ENCODE measurements at regions not wholly inside any gene's neighbourhood (a gene's known extent, or its start where the extent isn't known, plus 50 kb on each side); places are given as distances from the start of the nearest gene placed in this dataset.

DNA sequence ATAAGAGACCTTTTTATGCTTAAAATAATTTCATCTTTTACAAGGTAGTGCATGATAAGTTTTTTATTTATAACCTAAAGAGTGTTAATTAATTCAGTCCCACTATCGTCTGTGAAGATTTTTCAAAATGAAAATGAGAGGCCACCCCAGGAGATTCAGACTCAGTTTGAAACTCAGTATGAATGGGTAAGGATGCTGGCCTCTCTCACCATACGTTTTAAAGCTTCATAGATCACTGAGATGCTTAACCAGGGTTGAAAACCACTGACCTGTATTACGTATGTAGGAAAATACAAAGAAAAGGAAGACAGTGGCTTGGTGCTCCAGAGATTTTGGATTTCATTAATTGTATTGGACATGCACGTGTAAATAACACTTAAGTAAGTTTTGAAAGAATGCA lies 278.7 kb downstream of the FSIP2 start:
- Histone ChIP-seq H2AFZ (ENCODE audit: insufficient read depth, low read depth, low read length, poor library complexity, severe bottlenecking) (no peak overlapping the region), H3K9me3 (ENCODE audit: control extremely low read depth in 1 of 3, control insufficient read depth in 2 of 3, insufficient read depth in 1 of 3, low read length in 2 of 3) (peaks cover 0 to 3% (median 1%) of the 10 kb centered on the region in 3 donors), H3K36me3 (replicated peaks in 1 of 2; ENCODE audit: control extremely low read depth in 1 of 2, control insufficient read depth in 1 of 2, extremely low read depth in 1 of 2, insufficient read depth in 2 of 2, low read length in 1 of 2) (no peaks in the 10 kb centered on the region), H4K20me1 (ENCODE audit: control insufficient read depth, insufficient read depth, low read length, poor library complexity, severe bottlenecking) (no peaks in the 10 kb centered on the region), H3K79me2 (ENCODE audit: control insufficient read depth, insufficient read depth, low read length) (no peaks in the 10 kb centered on the region), H3K4me3 (ENCODE audit: control extremely low read depth in 1 of 5, extremely low read depth in 1 of 5, insufficient read depth in 1 of 5, low read depth in 2 of 5, low read length in 4 of 5) (no peak overlapping the region), H3K4me2 (replicated peaks; ENCODE audit: low read depth, low read length, poor library complexity, severe bottlenecking) (no peak overlapping the region), H3K4me1 (ENCODE audit: control insufficient read depth in 2 of 2, insufficient read depth in 2 of 2, low read length in 2 of 2) (no peaks in the 10 kb centered on the region), H3K27me3 (replicated peaks in 1 of 4; ENCODE audit: control extremely low read depth in 1 of 4, control insufficient read depth in 3 of 4, insufficient read depth in 4 of 4, low read length in 3 of 4) (no peaks in the 10 kb centered on the region), H3K9ac (ENCODE audit: low read length) (no peak overlapping the region), H3K27ac (ENCODE audit: low read length in 2 of 2) (no peak overlapping the region)
- no peak for ATAC-seq (ENCODE audit: low read depth)
- TF ChIP-seq EZH2 (IDR thresholded peaks at IDR 0.05; ENCODE audit: borderline replicate concordance, insufficient read depth, low read depth, low read length, poor library complexity, severe bottlenecking) = no peak
- TF ChIP-seq, protein P1, sequence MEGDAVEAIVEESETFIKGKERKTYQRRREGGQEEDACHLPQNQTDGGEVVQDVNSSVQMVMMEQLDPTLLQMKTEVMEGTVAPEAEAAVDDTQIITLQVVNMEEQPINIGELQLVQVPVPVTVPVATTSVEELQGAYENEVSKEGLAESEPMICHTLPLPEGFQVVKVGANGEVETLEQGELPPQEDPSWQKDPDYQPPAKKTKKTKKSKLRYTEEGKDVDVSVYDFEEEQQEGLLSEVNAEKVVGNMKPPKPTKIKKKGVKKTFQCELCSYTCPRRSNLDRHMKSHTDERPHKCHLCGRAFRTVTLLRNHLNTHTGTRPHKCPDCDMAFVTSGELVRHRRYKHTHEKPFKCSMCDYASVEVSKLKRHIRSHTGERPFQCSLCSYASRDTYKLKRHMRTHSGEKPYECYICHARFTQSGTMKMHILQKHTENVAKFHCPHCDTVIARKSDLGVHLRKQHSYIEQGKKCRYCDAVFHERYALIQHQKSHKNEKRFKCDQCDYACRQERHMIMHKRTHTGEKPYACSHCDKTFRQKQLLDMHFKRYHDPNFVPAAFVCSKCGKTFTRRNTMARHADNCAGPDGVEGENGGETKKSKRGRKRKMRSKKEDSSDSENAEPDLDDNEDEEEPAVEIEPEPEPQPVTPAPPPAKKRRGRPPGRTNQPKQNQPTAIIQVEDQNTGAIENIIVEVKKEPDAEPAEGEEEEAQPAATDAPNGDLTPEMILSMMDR (IDR thresholded peaks at IDR 0.05) = no peak
- DNase-seq = no peak
- H3K4me3 Mint-ChIP-seq = no peak overlapping the region
- CTCF ChIA-PET = no interaction called here
- H3K27me3 Mint-ChIP-seq = no peaks in the 10 kb centered on the region
- peaks cover 2% of the 10 kb centered on the region for H3K9me3 Mint-ChIP-seq (ENCODE audit: insufficient read depth)
- H3K27ac Mint-ChIP-seq = no peak overlapping the region
- intact Hi-C loops (cut with micrococcal nuclease) = no loop called here
- H3K4me1 Mint-ChIP-seq = no peaks in the 10 kb centered on the region
- 90% methylated on average over 2 of the region's 4 CpGs for WGBS (ENCODE audit: insufficient coverage)
- POLR2A ChIA-PET = no interaction called here

DNA sequence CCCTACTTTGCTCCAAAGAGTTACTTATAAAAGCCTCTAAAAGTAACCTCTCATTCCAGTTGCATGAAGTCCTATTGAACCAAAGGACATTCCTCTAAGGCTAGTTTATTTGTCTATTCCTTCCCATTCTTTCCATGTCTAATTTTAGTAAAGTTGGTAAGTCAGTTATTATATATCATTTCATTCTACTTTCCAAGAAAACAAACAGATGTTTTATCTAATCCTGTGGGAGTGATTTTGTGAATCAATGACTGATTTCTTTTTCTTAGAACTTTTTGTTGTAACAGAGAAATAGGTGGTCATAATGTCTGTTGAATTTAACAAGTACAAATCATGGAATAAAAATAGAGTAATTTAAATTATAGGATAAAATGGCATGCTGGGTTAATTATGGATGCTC lies 286.3 kb downstream of the FSIP2 start:
- H3K27ac Mint-ChIP-seq = no peak overlapping the region
- H3K27me3 Mint-ChIP-seq = no peaks in the 10 kb centered on the region
- Histone ChIP-seq H3K9ac (ENCODE audit: low read length) (no peak overlapping the region), H2AFZ (ENCODE audit: insufficient read depth, low read depth, low read length, poor library complexity, severe bottlenecking) (no peak overlapping the region), H3K27ac (ENCODE audit: low read length in 2 of 2) (no peak overlapping the region), H3K4me3 (ENCODE audit: control extremely low read depth in 1 of 5, extremely low read depth in 1 of 5, insufficient read depth in 1 of 5, low read depth in 2 of 5, low read length in 4 of 5) (no peak overlapping the region), H4K20me1 (ENCODE audit: control insufficient read depth, insufficient read depth, low read length, poor library complexity, severe bottlenecking) (no peaks in the 10 kb centered on the region), H3K4me2 (replicated peaks; ENCODE audit: low read depth, low read length, poor library complexity, severe bottlenecking) (no peak overlapping the region), H3K4me1 (ENCODE audit: control insufficient read depth in 2 of 2, insufficient read depth in 2 of 2, low read length in 2 of 2) (no peaks in the 10 kb centered on the region), H3K9me3 (ENCODE audit: control extremely low read depth in 1 of 3, control insufficient read depth in 2 of 3, insufficient read depth in 1 of 3, low read length in 2 of 3) (peaks cover 0 to 1% (median 0%) of the 10 kb centered on the region in 3 donors), H3K27me3 (replicated peaks in 1 of 4; ENCODE audit: control extremely low read depth in 1 of 4, control insufficient read depth in 3 of 4, insufficient read depth in 4 of 4, low read length in 3 of 4) (no peaks in the 10 kb centered on the region), H3K79me2 (ENCODE audit: control insufficient read depth, insufficient read depth, low read length) (no peaks in the 10 kb centered on the region), H3K36me3 (replicated peaks in 1 of 2; ENCODE audit: control extremely low read depth in 1 of 2, control insufficient read depth in 1 of 2, extremely low read depth in 1 of 2, insufficient read depth in 2 of 2, low read length in 1 of 2) (no peaks in the 10 kb centered on the region)
- no peak overlapping the region for H3K4me3 Mint-ChIP-seq
- H3K4me1 Mint-ChIP-seq = peaks cover 6% of the 10 kb centered on the region
- ATAC-seq (ENCODE audit: low read depth) = no peak
- intact Hi-C loops (cut with micrococcal nuclease) = no loop called here
- POLR2A ChIA-PET = no interaction called here
- no peak for DNase-seq
- no peaks in the 10 kb centered on the region for H3K9me3 Mint-ChIP-seq (ENCODE audit: insufficient read depth)
- CTCF ChIA-PET = no interaction called here
- TF ChIP-seq, protein P1 (IDR thresholded peaks at IDR 0.05) = no peak
- TF ChIP-seq EZH2 (IDR thresholded peaks at IDR 0.05; ENCODE audit: borderline replicate concordance, insufficient read depth, low read depth, low read length, poor library complexity, severe bottlenecking) = no peak
